ENCODE measurements at regions not wholly inside any gene's neighbourhood (a gene's known extent, or its start where the extent isn't known, plus 50 kb on each side); places are given as distances from the start of the nearest gene placed in this dataset.

GRCh38 chr14:76657846-76658245 is 103.4 kb upstream of the VASH1 start:
- no peak for TF ChIP-seq POLR2A (IDR thresholded peaks at IDR 0.05)
- TF ChIP-seq CTCF (IDR thresholded peaks at IDR 0.05), result no peak
- TF ChIP-seq POLR2AphosphoS5 (IDR thresholded peaks at IDR 0.05), result no peak

Measured in breast epithelium (tissue), 3 donors.